Loucy (cell line): ENCODE measurements at regions not wholly inside any gene's neighbourhood (a gene's known extent, or its start where the extent isn't known, plus 50 kb on each side); places are given as distances from the start of the nearest gene placed in this dataset.
A peak's percentile ranks its signal among the peaks of the same experiment; 100 is the strongest.

Source experiments
- CTCF ChIP-seq: fragments of 200-600 bp; sonication (generic); conservative IDR thresholded peaks from 2 replicates; pipeline ENCODE4 v1.5.1; 2014; ENCODE audit warnings: mild to moderate bottlenecking, antibody characterized with exemption, low read length
- EZH2phosphoT487 ChIP-seq: fragments of 200-600 bp; IDR thresholded peaks from 2 replicates; pipeline ENCODE4 v1.6.1; 2018; ENCODE audit warnings: antibody characterized with exemption, mild to moderate bottlenecking, moderate library complexity, borderline replicate concordance

DNA sequence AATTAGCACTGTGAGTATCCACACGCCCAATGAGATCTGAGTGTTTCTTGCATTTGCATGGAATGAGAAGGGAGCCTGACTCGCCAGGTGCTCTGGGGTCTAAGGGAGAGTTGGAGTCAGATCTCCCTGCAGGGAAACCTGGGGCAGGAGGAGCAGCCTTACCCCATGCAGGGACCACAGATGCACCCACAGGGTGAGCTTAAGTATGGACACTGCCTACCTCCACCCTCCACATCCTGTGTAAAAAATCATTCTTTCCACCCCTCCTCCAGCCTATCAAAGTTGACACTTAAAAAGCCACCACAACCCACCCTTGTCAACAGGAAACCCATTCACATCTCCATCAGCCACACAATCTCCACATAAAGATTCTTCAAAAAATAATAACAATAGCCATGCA is 67.0 kb upstream of the IGLL5 start:
- TF ChIP-seq CTCF = no peak
- TF ChIP-seq EZH2phosphoT487 = 0 out of 2 replicates have a peak, but pooled peaks have one; percentile 3
